GM12872 (cell line): ENCODE measurements at regions not wholly inside any gene's neighbourhood (a gene's known extent, or its start where the extent isn't known, plus 50 kb on each side); places are given as distances from the start of the nearest gene placed in this dataset.

Experiments
- TF ChIP-seq, protein P1 (sequence below): IDR thresholded peaks from 3 replicates; pipeline ENCODE4 v1.5.1; 2011; ENCODE audit warnings: low read depth, mild to moderate bottlenecking, low read length, moderate library complexity; ENCODE audit not compliant: insufficient read depth

DNA sequence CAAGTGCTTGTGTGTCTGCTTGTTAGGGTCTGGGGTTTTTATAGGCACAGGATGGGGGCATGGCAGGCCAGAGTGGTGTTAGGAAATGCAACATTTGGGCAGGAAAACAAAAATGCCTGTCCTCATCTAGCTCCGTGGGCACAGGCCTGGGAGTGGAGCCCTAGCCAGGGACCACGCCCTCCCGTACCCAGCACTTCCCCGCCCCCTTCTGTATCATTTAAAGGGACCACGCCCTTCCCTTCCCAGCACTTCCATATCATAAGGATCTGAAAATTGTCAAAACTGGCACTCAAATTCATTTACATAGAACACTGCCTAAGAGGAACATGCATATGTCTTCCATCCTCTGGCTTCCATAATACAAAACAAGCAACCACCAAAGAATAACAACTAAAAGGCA lies 185.8 kb downstream of the B3GLCT start:
- TF ChIP-seq, protein P1, sequence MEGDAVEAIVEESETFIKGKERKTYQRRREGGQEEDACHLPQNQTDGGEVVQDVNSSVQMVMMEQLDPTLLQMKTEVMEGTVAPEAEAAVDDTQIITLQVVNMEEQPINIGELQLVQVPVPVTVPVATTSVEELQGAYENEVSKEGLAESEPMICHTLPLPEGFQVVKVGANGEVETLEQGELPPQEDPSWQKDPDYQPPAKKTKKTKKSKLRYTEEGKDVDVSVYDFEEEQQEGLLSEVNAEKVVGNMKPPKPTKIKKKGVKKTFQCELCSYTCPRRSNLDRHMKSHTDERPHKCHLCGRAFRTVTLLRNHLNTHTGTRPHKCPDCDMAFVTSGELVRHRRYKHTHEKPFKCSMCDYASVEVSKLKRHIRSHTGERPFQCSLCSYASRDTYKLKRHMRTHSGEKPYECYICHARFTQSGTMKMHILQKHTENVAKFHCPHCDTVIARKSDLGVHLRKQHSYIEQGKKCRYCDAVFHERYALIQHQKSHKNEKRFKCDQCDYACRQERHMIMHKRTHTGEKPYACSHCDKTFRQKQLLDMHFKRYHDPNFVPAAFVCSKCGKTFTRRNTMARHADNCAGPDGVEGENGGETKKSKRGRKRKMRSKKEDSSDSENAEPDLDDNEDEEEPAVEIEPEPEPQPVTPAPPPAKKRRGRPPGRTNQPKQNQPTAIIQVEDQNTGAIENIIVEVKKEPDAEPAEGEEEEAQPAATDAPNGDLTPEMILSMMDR: no peak

DNA sequence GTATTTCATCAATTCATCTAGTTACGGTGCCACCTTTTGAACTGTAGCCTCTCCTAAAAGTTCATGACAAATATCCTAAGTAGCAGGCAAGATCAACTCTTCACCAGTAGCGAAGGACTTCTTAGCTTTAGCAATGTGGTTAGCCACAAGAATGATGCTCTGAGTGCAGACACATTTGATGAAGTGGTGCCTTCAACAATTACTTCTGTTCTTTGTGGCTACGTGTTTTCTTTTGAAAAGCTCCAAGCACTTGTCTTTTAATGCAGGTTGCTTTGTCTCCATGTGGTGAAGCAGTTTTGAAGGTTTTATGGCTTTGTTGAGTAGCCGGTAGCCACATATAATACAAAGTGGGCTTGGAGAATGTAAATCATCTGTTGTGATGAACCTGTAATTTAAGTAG lies 194.7 kb downstream of the B3GLCT start:
- TF ChIP-seq, protein P1: no peak

DNA sequence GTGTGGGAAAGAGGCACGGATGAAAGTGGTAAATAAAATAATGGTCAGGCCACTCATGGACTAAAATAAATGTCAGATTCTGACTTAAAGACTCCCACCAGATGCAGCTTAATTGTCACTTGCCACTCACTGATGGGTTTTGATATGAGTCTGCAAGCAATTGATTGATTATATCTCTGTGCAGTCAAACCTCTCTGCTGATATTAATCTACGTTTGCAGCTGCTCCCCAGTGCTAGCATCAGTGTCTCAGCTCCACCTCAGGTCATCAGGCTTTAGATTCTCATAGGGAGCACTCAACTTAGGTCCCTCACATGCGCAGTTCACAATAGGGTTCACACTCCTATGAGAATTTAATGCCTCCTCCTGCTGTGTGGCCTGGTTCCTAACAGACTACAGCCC lies 195.3 kb downstream of the B3GLCT start:
- TF ChIP-seq, protein P1: no peak

DNA sequence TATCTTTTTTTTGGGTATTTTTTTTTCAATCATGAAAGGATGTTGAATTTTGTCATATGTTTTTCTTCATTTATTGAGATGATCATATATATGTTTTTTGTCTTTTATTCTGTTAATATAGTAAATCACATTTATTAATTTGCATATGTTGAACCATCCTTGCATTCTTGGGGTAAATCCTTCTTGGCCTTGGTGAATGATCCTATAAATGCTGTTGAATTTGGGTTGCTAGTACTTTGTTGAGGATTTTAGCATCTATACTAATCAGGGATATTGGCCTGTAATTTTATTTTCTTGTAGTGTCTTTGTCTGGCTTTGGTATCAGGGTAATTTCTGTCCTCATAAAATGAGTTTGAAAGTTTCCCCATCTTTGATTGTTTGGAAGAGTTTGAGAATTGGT lies 199.9 kb downstream of the B3GLCT start:
- TF ChIP-seq, protein P1: no peak

DNA sequence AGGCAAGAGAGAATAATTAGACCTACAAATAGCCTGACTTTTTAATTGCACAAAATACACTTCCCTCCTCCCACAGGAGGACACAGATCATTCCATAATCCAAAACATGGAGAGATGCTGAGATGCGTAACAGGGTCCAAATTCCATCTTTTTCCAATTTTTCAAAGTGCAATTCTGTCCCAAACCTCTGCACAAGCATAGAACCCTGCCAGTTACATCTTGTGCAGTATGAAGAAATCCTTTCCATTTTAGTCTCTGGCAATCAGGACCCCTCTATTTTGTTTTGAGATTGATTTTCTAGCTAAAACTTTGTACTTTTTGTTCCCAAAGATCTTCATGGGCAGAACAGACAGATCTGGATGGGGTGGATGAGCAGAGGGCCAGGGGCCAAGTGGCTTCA lies 209.2 kb downstream of the B3GLCT start:
- TF ChIP-seq, protein P1: no peak

DNA sequence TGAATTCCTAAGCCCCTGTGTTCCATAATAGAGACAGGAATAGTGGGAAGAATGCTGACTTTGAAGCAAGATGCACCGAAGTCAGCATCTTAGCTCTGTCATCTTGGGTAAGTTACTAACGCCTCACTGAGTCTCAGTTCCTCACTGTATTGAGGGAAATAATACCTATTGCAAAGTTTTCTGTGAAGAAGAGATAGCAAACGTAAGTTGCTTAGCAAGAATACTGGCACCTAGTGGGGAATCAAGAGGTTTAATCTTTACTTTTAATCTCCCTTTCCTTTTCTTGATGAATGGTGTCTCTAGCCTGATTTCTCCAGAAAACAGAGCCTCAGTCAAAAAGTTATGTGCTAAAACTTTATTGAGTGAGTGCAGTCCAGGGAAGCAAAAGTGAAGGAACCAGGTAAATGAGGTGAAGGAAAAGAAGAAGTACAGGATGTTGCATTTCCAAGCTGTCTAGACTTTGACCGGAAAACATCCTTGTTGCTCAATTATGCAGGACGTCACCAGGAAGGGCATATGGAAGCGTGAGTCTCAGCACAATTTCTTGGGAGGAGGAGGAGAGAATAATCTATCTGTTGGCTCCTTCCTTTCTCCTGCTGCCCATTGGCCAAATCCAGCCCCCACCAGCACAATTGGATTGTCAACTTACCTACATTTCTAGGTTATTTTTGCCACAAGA lies 210.0 kb downstream of the B3GLCT start:
- TF ChIP-seq, protein P1: no peak

DNA sequence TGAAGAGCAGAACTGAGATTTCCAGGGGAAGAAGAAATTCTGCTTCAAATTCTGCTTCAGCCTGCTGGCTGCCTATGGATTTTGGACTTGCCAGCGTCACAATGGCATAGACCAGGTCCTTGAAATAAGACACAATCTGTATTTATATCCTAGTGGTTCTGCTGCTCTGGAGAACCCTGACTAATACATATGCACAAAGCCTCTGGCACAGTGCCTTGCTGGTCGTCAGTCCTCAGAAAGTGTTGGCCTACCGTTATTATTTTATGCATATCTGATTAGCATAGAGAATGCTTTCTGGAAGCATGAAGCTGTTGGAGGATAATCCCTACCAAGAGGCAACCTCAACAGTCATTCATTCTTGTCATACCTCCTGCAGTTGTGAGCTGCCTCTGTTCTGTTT lies 213.7 kb downstream of the B3GLCT start:
- TF ChIP-seq, protein P1: no peak
